ENCODE measurements at regions not wholly inside any gene's neighbourhood (a gene's known extent, or its start where the extent isn't known, plus 50 kb on each side); places are given as distances from the start of the nearest gene placed in this dataset.

DNA sequence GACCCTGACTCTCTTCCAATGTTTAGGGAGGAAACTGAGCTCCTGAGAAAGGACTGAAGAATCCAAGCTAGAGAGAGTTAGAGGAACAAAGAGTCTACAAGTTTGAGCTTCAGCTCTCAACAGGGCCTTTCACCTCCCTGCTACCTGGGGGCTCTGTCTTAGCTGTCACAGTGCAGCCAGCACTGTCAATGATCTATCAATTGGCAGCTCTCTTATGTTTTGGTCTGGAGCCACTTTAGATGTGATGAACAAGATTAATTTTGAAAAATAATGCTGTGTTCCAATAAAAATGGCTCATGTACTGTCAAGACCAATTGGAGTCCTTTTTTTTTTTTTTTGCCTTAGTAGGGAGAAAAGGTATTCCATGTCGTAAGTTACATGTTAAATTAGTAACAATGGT lies 215.8 kb upstream of the TRIB2 start:
- Mint-ChIP-seq H3K9me3 (no peaks in the 10 kb centered on the region), H3K27ac (no peak overlapping the region), H3K4me1 (no peaks in the 10 kb centered on the region), H3K4me3 (no peak overlapping the region), H3K27me3 (ENCODE audit: insufficient read depth) (peaks cover 2% of the 10 kb centered on the region), H3K36me3 (ENCODE audit: low read depth) (no peaks in the 10 kb centered on the region)
- Histone ChIP-seq H3K4me1 (ENCODE audit: control insufficient read depth, insufficient read depth, low read length) (no peaks in the 10 kb centered on the region), H3K4me3 (ENCODE audit: low read length) (no peak overlapping the region), H3K27me3 (ENCODE audit: control insufficient read depth, insufficient read depth, low read length, poor library complexity, severe bottlenecking) (no peaks in the 10 kb centered on the region), H3K27ac (ENCODE audit: low read depth, low read length) (no peak overlapping the region), H3K9me3 (ENCODE audit: control insufficient read depth, low read length) (no peaks in the 10 kb centered on the region), H3K36me3 (ENCODE audit: control insufficient read depth, insufficient read depth, low read length) (no peaks in the 10 kb centered on the region), H3K9ac (ENCODE audit: extremely low read depth, low read length, poor library complexity, severe bottlenecking) (no peak overlapping the region)
- DNase-seq = no peak
- TF ChIP-seq, protein P1, sequence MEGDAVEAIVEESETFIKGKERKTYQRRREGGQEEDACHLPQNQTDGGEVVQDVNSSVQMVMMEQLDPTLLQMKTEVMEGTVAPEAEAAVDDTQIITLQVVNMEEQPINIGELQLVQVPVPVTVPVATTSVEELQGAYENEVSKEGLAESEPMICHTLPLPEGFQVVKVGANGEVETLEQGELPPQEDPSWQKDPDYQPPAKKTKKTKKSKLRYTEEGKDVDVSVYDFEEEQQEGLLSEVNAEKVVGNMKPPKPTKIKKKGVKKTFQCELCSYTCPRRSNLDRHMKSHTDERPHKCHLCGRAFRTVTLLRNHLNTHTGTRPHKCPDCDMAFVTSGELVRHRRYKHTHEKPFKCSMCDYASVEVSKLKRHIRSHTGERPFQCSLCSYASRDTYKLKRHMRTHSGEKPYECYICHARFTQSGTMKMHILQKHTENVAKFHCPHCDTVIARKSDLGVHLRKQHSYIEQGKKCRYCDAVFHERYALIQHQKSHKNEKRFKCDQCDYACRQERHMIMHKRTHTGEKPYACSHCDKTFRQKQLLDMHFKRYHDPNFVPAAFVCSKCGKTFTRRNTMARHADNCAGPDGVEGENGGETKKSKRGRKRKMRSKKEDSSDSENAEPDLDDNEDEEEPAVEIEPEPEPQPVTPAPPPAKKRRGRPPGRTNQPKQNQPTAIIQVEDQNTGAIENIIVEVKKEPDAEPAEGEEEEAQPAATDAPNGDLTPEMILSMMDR (conservative IDR thresholded peaks at IDR 0.05) = no peak
- WGBS, 2 experiments (ENCODE audit: insufficient coverage in 1 of 2, insufficient read length in 1 of 2) = 100% methylated on average over 1 of the region's 1 CpG; no CpG with 5 or more reads in 1 of the 2 experiments

DNA sequence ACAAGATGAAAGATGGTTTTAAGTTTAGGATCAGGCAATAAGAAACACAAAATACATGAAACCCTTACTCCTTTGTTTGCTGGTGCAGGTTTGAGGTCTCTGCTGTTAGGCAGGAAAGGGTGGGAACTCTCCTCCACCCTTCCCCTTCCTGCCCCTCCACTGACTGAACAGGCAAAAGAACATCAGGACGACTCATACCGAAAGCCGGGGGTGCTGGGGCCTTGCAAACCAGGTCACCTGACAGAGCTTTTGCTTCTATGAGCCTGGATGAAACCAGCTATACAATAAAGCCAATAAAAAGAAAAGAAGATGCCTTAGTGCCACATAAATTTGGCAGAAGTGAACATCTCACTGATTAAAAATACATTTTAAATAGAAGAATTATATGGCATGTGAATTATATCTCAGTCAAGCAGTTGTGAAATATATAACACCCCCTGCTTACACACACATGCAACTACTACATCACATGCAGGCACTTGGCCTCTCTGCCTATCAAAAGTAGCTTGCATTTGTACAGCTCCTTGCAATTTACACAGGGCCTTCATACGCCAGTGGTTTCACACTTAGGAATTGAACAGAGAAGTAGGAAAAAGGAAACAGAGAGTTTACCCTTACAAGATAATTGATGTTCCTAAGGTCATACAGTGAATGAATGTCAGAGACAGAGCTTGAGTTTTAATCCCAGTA lies 215.1 kb upstream of the TRIB2 start:
- Mint-ChIP-seq H3K27ac (no peak overlapping the region), H3K4me1 (no peaks in the 10 kb centered on the region), H3K9me3 (no peaks in the 10 kb centered on the region), H3K27me3 (ENCODE audit: insufficient read depth) (peaks cover 2% of the 10 kb centered on the region), H3K4me3 (no peak overlapping the region), H3K36me3 (ENCODE audit: low read depth) (no peaks in the 10 kb centered on the region)
- Histone ChIP-seq H3K9ac (ENCODE audit: extremely low read depth, low read length, poor library complexity, severe bottlenecking) (no peak overlapping the region), H3K36me3 (ENCODE audit: control insufficient read depth, insufficient read depth, low read length) (no peaks in the 10 kb centered on the region), H3K4me3 (ENCODE audit: low read length) (no peak overlapping the region), H3K9me3 (ENCODE audit: control insufficient read depth, low read length) (no peaks in the 10 kb centered on the region), H3K27ac (ENCODE audit: low read depth, low read length) (no peak overlapping the region), H3K4me1 (ENCODE audit: control insufficient read depth, insufficient read depth, low read length) (no peaks in the 10 kb centered on the region), H3K27me3 (ENCODE audit: control insufficient read depth, insufficient read depth, low read length, poor library complexity, severe bottlenecking) (no peaks in the 10 kb centered on the region)
- no peak for DNase-seq
- WGBS, 2 experiments (ENCODE audit: insufficient coverage in 1 of 2, insufficient read length in 1 of 2) = 80 to 100% methylated on average over 1 to 4 of the region's 4 CpGs
- TF ChIP-seq, protein P1 (conservative IDR thresholded peaks at IDR 0.05) = no peak

DNA sequence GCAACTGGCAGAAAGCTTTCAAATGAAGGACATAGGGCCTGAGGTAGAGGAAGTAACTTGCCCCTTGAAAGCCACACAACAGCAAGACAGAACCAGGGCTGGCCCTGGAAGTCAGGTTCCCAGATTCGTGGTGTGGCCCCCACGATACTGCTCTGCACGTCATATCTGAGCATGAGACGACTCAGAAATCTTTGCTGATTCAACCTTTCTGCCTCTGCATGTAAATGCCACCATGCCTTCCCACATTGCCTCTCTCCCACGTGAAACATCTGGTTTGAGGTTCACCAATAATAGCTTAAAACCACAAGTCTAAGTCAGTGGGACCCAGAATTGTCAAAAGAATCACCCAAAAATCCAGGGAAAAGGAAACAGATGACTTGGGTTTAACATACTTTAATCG lies 214.0 kb upstream of the TRIB2 start:
- DNase-seq = no peak
- WGBS, 2 experiments (ENCODE audit: insufficient coverage in 1 of 2, insufficient read length in 1 of 2) = 87 to 93% methylated on average over 4 to 6 of the region's 6 CpGs
- H3K9me3 Mint-ChIP-seq = no peaks in the 10 kb centered on the region
- Histone ChIP-seq H3K4me1 (ENCODE audit: control insufficient read depth, insufficient read depth, low read length) (no peaks in the 10 kb centered on the region), H3K9ac (ENCODE audit: extremely low read depth, low read length, poor library complexity, severe bottlenecking) (no peak overlapping the region), H3K9me3 (ENCODE audit: control insufficient read depth, low read length) (no peaks in the 10 kb centered on the region), H3K4me3 (ENCODE audit: low read length) (no peak overlapping the region), H3K27ac (ENCODE audit: low read depth, low read length) (no peak overlapping the region), H3K27me3 (ENCODE audit: control insufficient read depth, insufficient read depth, low read length, poor library complexity, severe bottlenecking) (no peaks in the 10 kb centered on the region), H3K36me3 (ENCODE audit: control insufficient read depth, insufficient read depth, low read length) (no peaks in the 10 kb centered on the region)
- peaks cover 5% of the 10 kb centered on the region for H3K4me1 Mint-ChIP-seq
- TF ChIP-seq, protein P1 (conservative IDR thresholded peaks at IDR 0.05) = no peak
- H3K27ac Mint-ChIP-seq = no peak overlapping the region
- H3K36me3 Mint-ChIP-seq (ENCODE audit: low read depth) = no peaks in the 10 kb centered on the region
- peaks cover 2% of the 10 kb centered on the region for H3K27me3 Mint-ChIP-seq (ENCODE audit: insufficient read depth)
- no peak overlapping the region for H3K4me3 Mint-ChIP-seq

Measured in endodermal cell (in vitro differentiated cells).